ENCODE measurements at regions not wholly inside any gene's neighbourhood (a gene's known extent, or its start where the extent isn't known, plus 50 kb on each side); places are given as distances from the start of the nearest gene placed in this dataset.

DNA sequence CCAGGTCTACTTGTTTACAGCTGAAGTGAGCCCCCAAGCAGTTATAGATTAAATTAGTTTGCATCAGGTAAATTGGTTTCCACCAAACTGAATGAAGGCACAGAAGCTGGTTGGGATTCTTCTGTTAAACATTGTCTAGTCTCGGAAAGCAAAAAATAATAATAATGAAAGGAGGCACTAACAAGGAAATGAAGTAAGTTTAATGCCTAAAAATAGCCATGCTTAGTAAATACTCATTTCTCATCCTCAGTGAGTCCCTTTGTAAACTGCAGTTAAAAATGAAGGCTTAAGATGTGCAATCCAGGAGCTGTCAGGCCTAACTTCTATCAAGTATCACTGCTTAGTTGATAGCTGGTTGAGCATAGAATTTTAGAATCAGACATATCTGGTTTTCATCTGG lies 113.5 kb downstream of the BTG1 start:
- H3K4me3 ChIP-seq (ENCODE audit: low read depth, low read length) = no peak overlapping the region
- no peak overlapping the region for H3K27ac ChIP-seq (ENCODE audit: low read depth, low read length)
- H3K9me3 ChIP-seq (ENCODE audit: control insufficient read depth, insufficient read depth, low read length) = no peaks in the 10 kb centered on the region
- ChIA-PET POLR2A (interaction anchor here (0.6 kb wide), 1 partner anchor 110 kb away, joined by 4 read pairs; no protein-coding TSS in a partner anchor), CTCF (no interaction called here)
- no peaks in the 10 kb centered on the region for H3K27me3 ChIP-seq (ENCODE audit: control insufficient read depth, insufficient read depth, low read length)
- TF ChIP-seq, protein P1, sequence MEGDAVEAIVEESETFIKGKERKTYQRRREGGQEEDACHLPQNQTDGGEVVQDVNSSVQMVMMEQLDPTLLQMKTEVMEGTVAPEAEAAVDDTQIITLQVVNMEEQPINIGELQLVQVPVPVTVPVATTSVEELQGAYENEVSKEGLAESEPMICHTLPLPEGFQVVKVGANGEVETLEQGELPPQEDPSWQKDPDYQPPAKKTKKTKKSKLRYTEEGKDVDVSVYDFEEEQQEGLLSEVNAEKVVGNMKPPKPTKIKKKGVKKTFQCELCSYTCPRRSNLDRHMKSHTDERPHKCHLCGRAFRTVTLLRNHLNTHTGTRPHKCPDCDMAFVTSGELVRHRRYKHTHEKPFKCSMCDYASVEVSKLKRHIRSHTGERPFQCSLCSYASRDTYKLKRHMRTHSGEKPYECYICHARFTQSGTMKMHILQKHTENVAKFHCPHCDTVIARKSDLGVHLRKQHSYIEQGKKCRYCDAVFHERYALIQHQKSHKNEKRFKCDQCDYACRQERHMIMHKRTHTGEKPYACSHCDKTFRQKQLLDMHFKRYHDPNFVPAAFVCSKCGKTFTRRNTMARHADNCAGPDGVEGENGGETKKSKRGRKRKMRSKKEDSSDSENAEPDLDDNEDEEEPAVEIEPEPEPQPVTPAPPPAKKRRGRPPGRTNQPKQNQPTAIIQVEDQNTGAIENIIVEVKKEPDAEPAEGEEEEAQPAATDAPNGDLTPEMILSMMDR (IDR thresholded peaks at IDR 0.05; ENCODE audit: low read depth, low read length) = no peak
- DNase-seq (ENCODE audit: low read depth, low spot score) = no peak

DNA sequence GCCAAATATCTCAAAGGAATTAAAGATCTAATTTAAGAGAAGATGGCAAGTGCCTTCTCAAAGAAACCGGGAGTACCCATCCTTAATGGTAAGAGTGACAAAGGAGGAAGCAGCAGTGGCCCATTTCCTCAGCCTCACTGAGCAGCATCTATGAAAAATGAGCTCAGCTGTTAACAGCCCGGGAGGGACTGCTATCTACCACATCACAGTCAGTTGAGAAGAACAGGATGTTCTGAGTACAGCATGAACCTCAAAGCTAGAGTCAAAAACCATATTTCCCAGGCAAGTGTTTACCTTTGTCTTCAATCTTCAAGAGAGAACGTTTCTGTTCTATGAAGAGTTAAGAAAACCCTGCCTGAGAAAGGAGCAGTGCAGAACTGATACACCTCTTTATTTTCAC lies 115.0 kb downstream of the BTG1 start:
- TF ChIP-seq, protein P1 (IDR thresholded peaks at IDR 0.05; ENCODE audit: low read depth, low read length) = no peak
- ChIA-PET POLR2A (interaction anchor here (1.4 kb wide), 1 partner anchor 115 kb away, joined by 3 read pairs; no protein-coding TSS in a partner anchor), CTCF (interaction anchor here (0.8 kb wide), 1 partner anchor 219 kb away, joined by 4 read pairs; no protein-coding TSS in a partner anchor)
- Histone ChIP-seq H3K27ac (ENCODE audit: low read depth, low read length) (no peak overlapping the region), H3K4me3 (ENCODE audit: low read depth, low read length) (no peak overlapping the region), H3K9me3 (ENCODE audit: control insufficient read depth, insufficient read depth, low read length) (no peaks in the 10 kb centered on the region), H3K27me3 (ENCODE audit: control insufficient read depth, insufficient read depth, low read length) (no peaks in the 10 kb centered on the region)
- DNase-seq (ENCODE audit: low read depth, low spot score) = no peak

DNA sequence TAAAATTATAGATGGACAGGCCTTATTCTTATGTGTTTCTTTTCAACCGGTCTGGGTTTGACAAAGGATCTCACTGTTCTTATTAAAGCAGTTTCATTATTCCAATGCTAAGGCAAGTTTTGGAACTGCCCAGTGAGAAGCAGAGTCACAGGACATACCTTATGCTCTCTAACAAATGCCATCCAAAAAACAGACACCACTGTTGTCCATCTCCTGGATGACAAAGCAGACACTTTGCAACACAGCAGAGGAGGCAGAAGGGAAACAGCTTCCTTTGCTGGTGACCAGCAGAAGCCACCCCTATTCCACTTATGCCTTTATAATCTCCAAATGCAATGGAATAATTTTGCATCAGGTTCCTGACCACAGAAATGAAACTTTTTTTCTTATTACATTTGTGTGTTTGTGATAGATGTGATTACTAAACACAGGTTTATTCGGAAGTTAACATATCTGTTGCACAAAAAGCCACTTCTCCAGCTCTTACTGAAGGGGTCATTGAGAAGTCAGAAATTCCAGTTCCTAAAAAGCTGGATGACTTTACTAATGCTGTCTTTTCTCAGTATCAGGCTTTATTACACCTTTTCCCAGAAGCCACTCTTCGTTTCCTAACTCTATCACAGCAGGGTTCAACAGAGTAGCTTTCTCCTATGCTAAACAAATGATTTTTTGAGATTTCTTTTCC lies 115.6 kb downstream of the BTG1 start:
- DNase-seq (ENCODE audit: low read depth, low spot score) = no peak
- TF ChIP-seq, protein P1 (IDR thresholded peaks at IDR 0.05; ENCODE audit: low read depth, low read length) = no peak
- H3K27ac ChIP-seq (ENCODE audit: low read depth, low read length) = no peak overlapping the region
- ChIA-PET CTCF (no interaction called here), POLR2A (interaction anchor here (1.4 kb wide), 1 partner anchor 116 kb away, joined by 3 read pairs; no protein-coding TSS in a partner anchor)
- no peak overlapping the region for H3K4me3 ChIP-seq (ENCODE audit: low read depth, low read length)
- H3K27me3 ChIP-seq (ENCODE audit: control insufficient read depth, insufficient read depth, low read length) = no peaks in the 10 kb centered on the region
- no peaks in the 10 kb centered on the region for H3K9me3 ChIP-seq (ENCODE audit: control insufficient read depth, insufficient read depth, low read length)

DNA sequence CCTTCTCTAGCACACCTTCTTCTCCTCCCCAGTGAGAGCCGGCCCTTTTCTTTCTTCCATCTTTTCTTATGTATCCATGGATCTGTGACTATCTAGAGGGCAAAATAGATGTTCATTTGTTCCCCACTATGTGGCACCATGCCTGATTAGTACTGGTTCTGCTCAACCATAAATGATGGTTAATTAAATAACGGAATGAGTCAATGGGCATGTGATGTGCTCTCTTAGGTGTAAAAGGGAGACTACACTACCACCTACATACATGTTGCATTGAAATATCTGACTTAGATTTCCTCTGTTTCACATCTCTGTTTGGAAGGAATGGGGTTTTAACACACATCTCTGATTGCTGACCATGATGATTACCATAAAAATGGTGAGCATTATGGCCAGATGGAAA lies 116.5 kb downstream of the BTG1 start:
- POLR2A ChIA-PET = no interaction called here
- no peaks in the 10 kb centered on the region for H3K9me3 ChIP-seq (ENCODE audit: control insufficient read depth, insufficient read depth, low read length)
- no peak overlapping the region for H3K27ac ChIP-seq (ENCODE audit: low read depth, low read length)
- no peak for DNase-seq (ENCODE audit: low read depth, low spot score)
- H3K4me3 ChIP-seq (ENCODE audit: low read depth, low read length) = no peak overlapping the region
- CTCF ChIA-PET = no interaction called here
- TF ChIP-seq, protein P1 (IDR thresholded peaks at IDR 0.05; ENCODE audit: low read depth, low read length) = no peak
- H3K27me3 ChIP-seq (ENCODE audit: control insufficient read depth, insufficient read depth, low read length) = no peaks in the 10 kb centered on the region

DNA sequence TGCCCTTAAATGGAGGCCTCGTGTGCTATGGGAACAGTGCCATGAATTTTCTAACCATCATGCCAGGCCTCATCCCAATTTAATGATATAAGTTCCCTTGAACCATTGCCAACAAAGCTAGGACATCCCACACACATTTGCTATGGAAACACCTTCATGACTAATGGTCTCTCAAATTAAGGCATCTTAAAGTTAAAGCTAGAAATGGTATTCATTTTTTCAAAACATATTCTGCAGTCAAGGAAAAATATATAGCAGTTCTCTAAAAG lies 117.3 kb downstream of the BTG1 start:
- no peak overlapping the region for H3K4me3 ChIP-seq (ENCODE audit: low read depth, low read length)
- no peak overlapping the region for H3K27ac ChIP-seq (ENCODE audit: low read depth, low read length)
- ChIA-PET POLR2A (no interaction called here), CTCF (interaction anchor here (0.7 kb wide), 1 partner anchor 647 kb away, joined by 3 read pairs; no protein-coding TSS in a partner anchor)
- TF ChIP-seq, protein P1 (IDR thresholded peaks at IDR 0.05; ENCODE audit: low read depth, low read length) = no peak
- H3K27me3 ChIP-seq (ENCODE audit: control insufficient read depth, insufficient read depth, low read length) = no peaks in the 10 kb centered on the region
- no peaks in the 10 kb centered on the region for H3K9me3 ChIP-seq (ENCODE audit: control insufficient read depth, insufficient read depth, low read length)
- no peak for DNase-seq (ENCODE audit: low read depth, low spot score)

Measured in AG04450 (cell line).